ENCODE measurements at regions not wholly inside any gene's neighbourhood (a gene's known extent, or its start where the extent isn't known, plus 50 kb on each side); places are given as distances from the start of the nearest gene placed in this dataset.

- TF ChIP-seq POLR2A (IDR thresholded peaks at IDR 0.05; ENCODE audit: low read depth, low read length) (no peak), POLR2AphosphoS5 (IDR thresholded peaks at IDR 0.05; ENCODE audit: low read depth, low read length) (no peak), TAF1 (IDR thresholded peaks at IDR 0.05; ENCODE audit: borderline replicate concordance, low read depth, low read length) (no peak)
Measured at GRCh38 chr3:17947833-17948232, 205.4 kb upstream of the TBC1D5 start.

Data from GM12892 (cell line).